RWPE1 (cell line): ENCODE measurements at regions not wholly inside any gene's neighbourhood (a gene's known extent, or its start where the extent isn't known, plus 50 kb on each side); places are given as distances from the start of the nearest gene placed in this dataset.

ENCODE experiments used
- CTCF ChIA-PET: fragments of 350-600 bp; sonication (Branson Sonifier 250); formaldehyde crosslinking; extraction: SDS; loops from one replicate; lab custom pipeline; 2021; lab: Yijun Ruan, JAX
- POLR2A ChIA-PET: fragments of 400-600 bp; formaldehyde crosslinking; extraction: SDS; loops from one replicate; lab custom pipeline; 2020; ENCODE audit warnings: antibody characterized with exemption; ENCODE audit not compliant: low non-redundant PET; lab: Yijun Ruan, JAX
- DNase-seq: peaks from one replicate; pipeline ENCODE4 v3.0.0; 2012; ENCODE audit warnings: low spot score
- H3K27ac ChIP-seq: fragments of 450-650 bp; 2 replicates; pipeline ENCODE4 v1.5.1; 2017
- CTCF ChIP-seq: fragments of 450-650 bp; conservative IDR thresholded peaks from 2 replicates; pipeline ENCODE4 v1.5.1; 2017; ENCODE audit warnings: low read depth, mild to moderate bottlenecking

- ChIA-PET CTCF (interaction anchor here (1.1 kb wide), 1 partner anchor 24 kb away, joined by 4 read pairs; no protein-coding TSS in a partner anchor), POLR2A (no interaction called here)
- no peak overlapping the region for H3K27ac ChIP-seq
- no peak for TF ChIP-seq CTCF
- DNase-seq, result no peak
Measured at GRCh38 chr1:219788700-219789099, 139.7 kb downstream of the SLC30A10 start.

GRCh38 chr1:219788091-219788490 lies 140.3 kb downstream of the SLC30A10 start:
- ChIA-PET CTCF (interaction anchor here (1.1 kb wide), 1 partner anchor 25 kb away, joined by 4 read pairs; no protein-coding TSS in a partner anchor), POLR2A (no interaction called here)
- DNase-seq, result no peak
- no peak for TF ChIP-seq CTCF
- H3K27ac ChIP-seq, result no peak overlapping the region

- H3K27ac ChIP-seq, result no peak overlapping the region
- POLR2A ChIA-PET, result no interaction called here
- no peak for DNase-seq
- CTCF ChIA-PET, result interaction anchor here (0.6 kb wide), 1 partner anchor 202 kb away, joined by 5 read pairs; no protein-coding TSS in a partner anchor
- TF ChIP-seq CTCF, result no peak
Measured at GRCh38 chr1:219784660-219785381, 143.5 kb downstream of the SLC30A10 start.

GRCh38 chr1:219783605-219784235 lies 144.6 kb downstream of the SLC30A10 start:
- no peak for DNase-seq
- no peak for TF ChIP-seq CTCF
- POLR2A ChIA-PET, result no interaction called here
- no peak overlapping the region for H3K27ac ChIP-seq
- CTCF ChIA-PET, result interaction anchor here (0.6 kb wide), 1 partner anchor 1582 kb away, joined by 3 read pairs; no protein-coding TSS in a partner anchor

- ChIA-PET POLR2A (no interaction called here), CTCF (no interaction called here)
- no peak for DNase-seq
- no peak for TF ChIP-seq CTCF
- H3K27ac ChIP-seq, result no peak overlapping the region
Measured at GRCh38 chr1:219782929-219783328, 145.4 kb downstream of the SLC30A10 start.

GRCh38 chr1:219782311-219782710 lies 146.0 kb downstream of the SLC30A10 start:
- no peak for TF ChIP-seq CTCF
- ChIA-PET CTCF (no interaction called here), POLR2A (no interaction called here)
- no peak for DNase-seq
- H3K27ac ChIP-seq, result no peak overlapping the region
